GM12873 (cell line): ENCODE measurements at regions not wholly inside any gene's neighbourhood (a gene's known extent, or its start where the extent isn't known, plus 50 kb on each side); places are given as distances from the start of the nearest gene placed in this dataset.

Experiments
- CTCF ChIP-seq: IDR thresholded peaks from 2 replicates; pipeline ENCODE4 v1.5.1; 2012; ENCODE audit warnings: low read depth, mild to moderate bottlenecking, moderate library complexity, low read length, control low read depth; ENCODE audit not compliant: insufficient read depth; ENCODE audit errors: missing control alignments

DNA sequence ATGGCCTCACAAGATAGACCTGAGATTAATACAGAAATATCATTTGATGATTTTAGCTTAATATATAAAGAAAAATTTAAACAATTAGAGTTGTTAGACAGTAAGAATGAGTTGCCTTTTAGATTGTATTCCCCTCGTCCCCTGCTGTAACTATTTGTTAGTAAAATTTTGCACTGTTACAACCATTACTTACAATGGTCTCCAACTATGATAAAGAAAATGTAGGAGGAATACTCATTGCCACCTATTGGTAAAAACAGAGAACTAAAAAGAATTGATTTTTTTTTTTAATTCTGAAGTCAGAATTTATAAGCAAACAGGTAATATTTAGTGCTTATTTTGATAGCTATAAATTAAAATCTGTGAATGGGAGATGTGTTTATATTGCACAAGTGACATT is 937.6 kb downstream of the TLE4 start:
- TF ChIP-seq CTCF, result no peak

GRCh38 chr9:80507611-80508010 is 935.8 kb downstream of the TLE4 start:
- no peak for TF ChIP-seq CTCF

- TF ChIP-seq CTCF, result no peak
Measured at GRCh38 chr9:80504601-80505230, 933.0 kb downstream of the TLE4 start.

GRCh38 chr9:80503671-80504281 is 932.0 kb downstream of the TLE4 start:
- no peak for TF ChIP-seq CTCF

DNA sequence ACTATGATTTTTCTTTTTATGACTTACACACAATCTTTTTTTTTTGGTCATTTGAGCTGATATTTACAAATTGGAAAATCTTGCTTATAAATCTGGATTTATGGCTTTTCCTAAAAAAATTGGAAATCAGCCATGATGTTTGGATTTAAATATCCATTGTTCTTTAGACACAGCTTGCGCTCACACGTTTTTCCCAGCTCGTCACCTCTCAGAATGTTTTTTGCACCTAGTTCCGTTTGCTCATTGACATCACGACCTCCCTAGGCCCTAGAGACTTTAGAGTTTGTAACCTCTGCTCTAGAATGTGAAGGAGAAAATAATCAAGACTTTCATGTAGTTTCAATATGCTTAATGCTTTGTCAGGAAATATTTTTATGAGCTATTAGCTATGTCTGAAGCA is 930.5 kb downstream of the TLE4 start:
- no peak for TF ChIP-seq CTCF

DNA sequence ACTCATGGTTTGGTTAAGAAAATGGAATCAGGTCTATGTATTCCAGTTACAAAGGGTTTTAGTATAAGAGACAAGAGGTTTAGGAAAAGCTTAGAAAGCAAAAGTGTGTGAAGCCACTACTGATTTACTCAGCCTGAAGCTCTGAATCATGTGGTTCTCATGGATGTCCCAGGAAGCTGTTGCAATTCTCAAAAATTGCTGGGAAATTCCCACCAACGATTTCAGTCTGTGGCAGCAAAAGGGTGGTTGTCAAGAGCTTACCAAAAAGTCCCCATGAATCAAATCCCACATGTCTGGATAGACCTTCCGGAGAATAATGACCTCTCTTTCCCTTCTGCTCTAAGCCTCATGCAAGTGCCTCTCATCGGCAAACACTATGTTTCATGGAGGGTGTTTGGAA is 929.9 kb downstream of the TLE4 start:
- no peak for TF ChIP-seq CTCF

DNA sequence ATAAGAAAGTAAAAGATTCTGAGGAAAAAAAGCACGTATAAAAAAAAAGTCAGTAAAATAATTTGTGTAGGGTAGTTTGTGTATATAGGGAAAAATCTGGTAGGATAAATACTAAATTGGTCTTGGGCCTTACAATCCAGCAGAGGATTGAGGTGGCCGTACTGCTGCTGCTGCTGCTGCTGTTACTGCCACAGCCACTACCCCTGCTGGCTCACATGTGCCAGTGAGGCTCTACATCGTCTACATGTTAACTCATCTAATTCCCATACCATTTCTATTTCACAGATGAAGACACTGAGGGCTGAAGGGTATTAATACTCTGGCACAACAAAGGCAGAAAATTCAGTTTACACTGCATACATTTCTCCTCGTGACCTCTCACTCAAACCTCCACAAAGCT is 928.5 kb downstream of the TLE4 start:
- no peak for TF ChIP-seq CTCF
